ENCODE measurements at regions not wholly inside any gene's neighbourhood (a gene's known extent, or its start where the extent isn't known, plus 50 kb on each side); places are given as distances from the start of the nearest gene placed in this dataset.

DNA sequence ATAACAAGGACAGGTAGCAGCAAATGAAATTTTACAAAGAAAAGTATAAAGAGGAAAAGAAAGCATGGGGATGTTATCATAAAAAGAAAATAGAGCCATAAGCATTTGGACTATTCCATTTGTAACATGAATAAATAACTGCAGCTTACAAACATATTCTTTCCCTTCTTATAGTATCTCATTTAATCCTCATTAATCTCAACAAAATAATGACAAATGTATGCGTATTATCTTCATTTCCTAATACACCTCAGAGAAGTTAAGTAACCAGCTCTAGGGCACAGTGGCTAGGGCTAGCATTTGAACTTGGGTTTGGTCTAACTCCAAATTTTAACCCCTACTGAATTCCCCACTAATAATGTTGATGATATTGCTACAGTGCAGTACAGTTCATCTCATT lies 175.5 kb upstream of the POU5F2 start:
- DNase-seq (ENCODE audit: low read depth), result no peak
- TF ChIP-seq, protein P1, sequence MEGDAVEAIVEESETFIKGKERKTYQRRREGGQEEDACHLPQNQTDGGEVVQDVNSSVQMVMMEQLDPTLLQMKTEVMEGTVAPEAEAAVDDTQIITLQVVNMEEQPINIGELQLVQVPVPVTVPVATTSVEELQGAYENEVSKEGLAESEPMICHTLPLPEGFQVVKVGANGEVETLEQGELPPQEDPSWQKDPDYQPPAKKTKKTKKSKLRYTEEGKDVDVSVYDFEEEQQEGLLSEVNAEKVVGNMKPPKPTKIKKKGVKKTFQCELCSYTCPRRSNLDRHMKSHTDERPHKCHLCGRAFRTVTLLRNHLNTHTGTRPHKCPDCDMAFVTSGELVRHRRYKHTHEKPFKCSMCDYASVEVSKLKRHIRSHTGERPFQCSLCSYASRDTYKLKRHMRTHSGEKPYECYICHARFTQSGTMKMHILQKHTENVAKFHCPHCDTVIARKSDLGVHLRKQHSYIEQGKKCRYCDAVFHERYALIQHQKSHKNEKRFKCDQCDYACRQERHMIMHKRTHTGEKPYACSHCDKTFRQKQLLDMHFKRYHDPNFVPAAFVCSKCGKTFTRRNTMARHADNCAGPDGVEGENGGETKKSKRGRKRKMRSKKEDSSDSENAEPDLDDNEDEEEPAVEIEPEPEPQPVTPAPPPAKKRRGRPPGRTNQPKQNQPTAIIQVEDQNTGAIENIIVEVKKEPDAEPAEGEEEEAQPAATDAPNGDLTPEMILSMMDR (conservative IDR thresholded peaks at IDR 0.05; ENCODE audit: low read length), result no peak
- no peak overlapping the region for H3K4me3 ChIP-seq (ENCODE audit: low read length)

DNA sequence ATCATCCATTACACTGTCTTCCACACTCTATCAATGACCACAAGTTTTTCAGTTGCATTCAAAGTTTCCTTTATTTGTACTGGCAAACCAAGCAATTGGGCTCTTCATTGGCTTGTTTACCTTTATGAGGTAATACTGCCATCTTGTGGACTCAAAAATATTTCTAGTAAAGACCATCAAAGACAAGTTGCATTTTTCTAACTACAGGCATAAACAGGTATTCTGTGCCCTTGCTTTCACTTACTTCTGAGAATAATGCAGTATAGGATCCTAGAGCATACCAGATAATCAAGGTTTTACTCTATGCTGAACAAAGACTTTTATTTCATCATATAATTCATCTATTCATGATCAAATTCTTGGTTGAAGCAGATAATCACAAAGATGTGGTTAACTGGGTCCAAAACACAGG lies 173.7 kb upstream of the POU5F2 start:
- TF ChIP-seq, protein P1 (conservative IDR thresholded peaks at IDR 0.05; ENCODE audit: low read length), result peak; percentile 67
- no peak overlapping the region for H3K4me3 ChIP-seq (ENCODE audit: low read length)
- peak; percentile 62 for DNase-seq (ENCODE audit: low read depth)

DNA sequence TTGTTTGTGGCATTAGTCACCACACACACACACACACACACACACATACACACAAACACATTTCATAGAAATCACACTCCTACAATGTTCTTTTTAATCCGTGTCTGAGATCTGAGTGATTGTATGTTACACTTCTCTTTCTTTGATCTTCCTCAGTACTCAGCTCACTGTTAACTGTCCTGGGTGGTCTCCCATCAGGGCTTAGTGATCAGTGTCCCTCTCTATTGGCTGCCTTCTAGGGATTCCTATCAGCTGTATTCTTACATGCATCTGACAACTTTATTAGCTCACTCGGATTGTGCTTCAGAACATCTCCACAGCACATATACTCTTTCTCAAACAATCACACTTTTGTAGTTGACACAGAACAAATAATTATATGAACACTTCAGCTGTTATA lies 170.2 kb upstream of the POU5F2 start:
- H3K4me3 ChIP-seq (ENCODE audit: low read length), result no peak overlapping the region
- TF ChIP-seq, protein P1 (conservative IDR thresholded peaks at IDR 0.05; ENCODE audit: low read length), result no peak
- DNase-seq (ENCODE audit: low read depth), result no peak

DNA sequence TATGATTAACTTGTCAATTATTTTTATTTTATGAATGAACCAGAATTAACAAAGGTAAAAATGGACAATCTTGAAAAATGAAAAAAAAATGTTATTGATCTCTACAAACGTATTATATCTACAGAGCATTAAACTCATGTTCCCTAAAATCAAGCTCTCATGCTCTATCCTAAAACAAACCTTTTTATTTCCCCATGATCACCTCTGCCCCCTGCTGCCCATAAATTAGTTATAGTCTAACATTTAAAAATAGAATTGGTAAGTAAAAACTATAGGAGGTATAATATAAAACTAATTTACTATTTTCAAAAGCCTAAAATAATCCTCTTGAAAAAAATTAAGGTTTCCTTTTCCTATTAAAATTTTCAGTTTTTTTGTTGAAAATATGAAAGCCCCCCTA lies 168.0 kb upstream of the POU5F2 start:
- H3K4me3 ChIP-seq (ENCODE audit: low read length), result no peak overlapping the region
- no peak for DNase-seq (ENCODE audit: low read depth)
- TF ChIP-seq, protein P1 (conservative IDR thresholded peaks at IDR 0.05; ENCODE audit: low read length), result peak; percentile 34

DNA sequence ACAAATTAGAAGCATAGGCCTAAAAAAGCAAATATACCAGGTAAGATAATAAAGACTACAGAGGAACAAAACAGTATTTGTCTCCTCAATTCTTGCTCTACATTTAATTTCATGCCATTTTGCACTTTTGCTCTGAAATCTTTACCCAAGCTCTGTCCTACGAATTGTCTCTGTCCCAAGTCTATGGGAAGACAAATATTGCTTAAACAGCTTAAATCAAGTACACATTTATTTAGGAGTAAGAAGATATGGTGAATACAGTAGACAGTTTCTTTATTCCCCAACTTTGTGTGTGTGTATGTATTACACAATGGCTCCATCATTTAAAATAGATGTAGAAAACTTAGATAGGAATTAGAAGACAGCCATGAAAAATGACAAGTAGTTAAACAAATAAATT lies 163.5 kb upstream of the POU5F2 start:
- no peak for DNase-seq (ENCODE audit: low read depth)
- TF ChIP-seq, protein P1 (conservative IDR thresholded peaks at IDR 0.05; ENCODE audit: low read length), result no peak
- no peak overlapping the region for H3K4me3 ChIP-seq (ENCODE audit: low read length)

DNA sequence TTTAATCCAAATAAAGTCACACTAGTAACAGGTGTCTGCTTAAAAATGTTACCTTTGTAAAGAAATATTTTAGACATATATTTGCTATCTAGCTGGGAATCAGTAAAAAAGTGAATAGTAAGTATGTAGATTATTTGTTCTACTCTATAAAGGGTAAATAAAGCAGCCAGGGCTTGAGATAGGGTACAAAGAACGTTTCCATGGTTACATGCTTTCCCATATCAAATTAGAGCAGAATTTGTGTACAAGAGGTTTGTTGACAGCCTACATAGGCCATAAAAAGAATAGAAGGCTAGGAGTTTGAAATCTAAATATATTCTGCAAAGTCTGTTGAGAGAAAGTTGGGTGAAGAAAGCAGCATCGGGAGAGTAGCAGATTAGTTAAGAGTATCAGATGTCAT lies 160.9 kb upstream of the POU5F2 start:
- TF ChIP-seq, protein P1 (conservative IDR thresholded peaks at IDR 0.05; ENCODE audit: low read length), result no peak
- DNase-seq (ENCODE audit: low read depth), result no peak
- H3K4me3 ChIP-seq (ENCODE audit: low read length), result no peak overlapping the region

DNA sequence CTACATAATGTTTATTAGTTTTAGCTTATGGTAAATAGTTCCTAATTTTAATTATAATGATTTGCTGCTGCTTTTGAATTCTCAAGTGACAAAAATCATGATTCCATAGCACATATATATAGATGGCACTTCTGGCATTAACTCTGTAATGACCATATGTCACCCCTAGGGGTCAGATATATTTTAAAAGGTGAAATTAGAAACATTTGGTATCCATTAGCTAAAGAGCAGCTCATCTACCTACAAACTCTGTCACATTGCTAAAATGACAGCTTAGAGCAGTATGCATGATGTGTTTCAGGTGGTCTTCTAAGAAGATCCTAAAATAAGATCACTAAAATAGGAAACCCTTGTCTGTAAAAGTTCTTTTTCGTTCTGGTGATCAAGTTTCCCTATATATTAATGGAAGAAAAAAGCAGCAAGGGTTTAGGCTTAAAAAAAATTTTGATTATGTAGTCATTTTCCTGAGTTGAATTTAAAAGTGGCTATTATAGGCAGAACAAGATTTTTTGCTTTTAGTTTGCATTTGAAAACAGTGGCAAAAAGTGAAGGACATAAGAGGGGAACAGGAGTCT lies 157.7 kb upstream of the POU5F2 start:
- no peak overlapping the region for H3K4me3 ChIP-seq (ENCODE audit: low read length)
- no peak for DNase-seq (ENCODE audit: low read depth)
- TF ChIP-seq, protein P1 (conservative IDR thresholded peaks at IDR 0.05; ENCODE audit: low read length), result peak; percentile 52
